ENCODE measurements at regions not wholly inside any gene's neighbourhood (a gene's known extent, or its start where the extent isn't known, plus 50 kb on each side); places are given as distances from the start of the nearest gene placed in this dataset.
"Not testable (repeated sequence)": the region's sequence is repeated elsewhere in the genome, so short reads cannot be mapped to it uniquely, and the experiment has no call there.

DNA sequence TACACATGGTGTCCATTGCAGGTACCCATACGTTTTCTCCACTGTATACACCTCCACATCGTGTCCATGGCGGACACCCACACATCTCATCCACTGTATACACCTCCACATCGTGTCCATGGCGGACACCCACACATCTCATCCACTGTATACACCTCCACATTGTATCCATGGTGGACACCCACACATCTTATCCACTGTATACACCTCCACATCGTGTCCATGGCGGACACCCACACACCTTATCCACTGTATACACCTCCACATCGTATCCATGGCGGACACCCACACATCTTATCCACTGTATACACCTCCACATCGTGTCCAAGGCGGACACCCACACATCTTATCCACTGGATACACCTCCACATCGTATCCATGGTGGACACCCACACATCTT is 50.4 kb upstream of the TTC34 start:
- not testable (repeated sequence) for DNase-seq (ENCODE audit: low read depth in 3 of 3)

DNA sequence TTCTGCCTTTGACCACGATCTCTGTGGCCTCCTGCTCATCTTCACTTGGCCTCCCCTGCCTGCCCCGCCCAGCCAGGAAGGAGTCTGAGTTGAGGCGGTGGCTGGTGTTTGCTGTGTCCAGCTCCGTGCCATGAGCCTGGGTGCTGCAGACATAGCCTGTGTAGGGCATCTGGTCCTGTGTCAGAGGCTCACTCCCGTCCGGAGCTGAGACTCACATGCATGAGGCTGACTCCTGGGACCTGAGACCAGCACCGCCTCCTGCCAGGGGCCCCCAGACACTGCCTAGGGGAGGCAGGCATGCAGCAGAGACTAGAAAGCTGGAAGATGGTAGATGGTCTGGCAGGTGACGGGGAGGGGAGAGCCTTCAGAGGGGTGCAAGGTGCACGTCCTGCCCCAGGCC is 52.2 kb upstream of the TTC34 start:
- no peak for DNase-seq (ENCODE audit: low read depth in 3 of 3)

DNA sequence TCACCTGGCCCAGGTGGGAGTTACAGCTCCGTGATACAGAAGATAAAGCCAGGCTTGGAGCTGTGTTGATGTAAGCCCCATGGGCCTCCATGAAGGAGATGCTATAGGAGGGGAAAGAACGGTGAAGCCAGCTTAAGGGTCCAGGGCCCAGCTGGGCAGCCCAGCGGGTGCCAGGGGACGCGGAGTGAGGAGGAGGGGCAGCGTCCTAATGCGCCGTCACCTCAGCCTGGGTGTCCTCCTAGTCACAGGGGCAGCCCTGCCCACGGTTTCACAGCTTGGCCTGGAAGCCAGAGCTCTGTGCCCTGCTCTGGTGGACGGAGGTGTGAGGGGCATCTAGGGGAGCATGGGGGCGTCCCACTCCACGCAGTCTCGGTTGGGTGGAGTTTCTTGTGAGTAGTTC is 52.7 kb upstream of the TTC34 start:
- no peak for DNase-seq (ENCODE audit: low read depth in 3 of 3)

DNA sequence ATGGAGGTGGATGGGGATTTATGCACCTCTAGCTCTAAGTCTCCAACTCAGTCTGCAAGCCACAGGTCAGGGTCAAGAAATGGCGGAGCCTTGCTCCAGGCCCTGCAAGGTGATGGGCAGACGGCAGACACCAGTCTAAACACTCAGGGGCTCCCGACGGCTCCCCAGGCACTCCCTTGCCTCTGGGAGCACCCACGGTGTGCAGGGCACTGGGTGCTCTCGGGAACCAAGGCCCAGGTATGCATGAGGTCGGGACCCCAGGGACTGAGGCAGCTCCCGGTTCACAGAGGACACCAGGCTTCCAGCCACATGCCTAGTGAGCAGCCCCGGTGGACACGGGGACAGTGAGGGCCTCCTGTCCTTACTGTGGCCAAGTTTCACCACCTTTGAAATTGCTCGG is 53.1 kb upstream of the TTC34 start:
- DNase-seq (ENCODE audit: low read depth in 3 of 3) = no peak

DNA sequence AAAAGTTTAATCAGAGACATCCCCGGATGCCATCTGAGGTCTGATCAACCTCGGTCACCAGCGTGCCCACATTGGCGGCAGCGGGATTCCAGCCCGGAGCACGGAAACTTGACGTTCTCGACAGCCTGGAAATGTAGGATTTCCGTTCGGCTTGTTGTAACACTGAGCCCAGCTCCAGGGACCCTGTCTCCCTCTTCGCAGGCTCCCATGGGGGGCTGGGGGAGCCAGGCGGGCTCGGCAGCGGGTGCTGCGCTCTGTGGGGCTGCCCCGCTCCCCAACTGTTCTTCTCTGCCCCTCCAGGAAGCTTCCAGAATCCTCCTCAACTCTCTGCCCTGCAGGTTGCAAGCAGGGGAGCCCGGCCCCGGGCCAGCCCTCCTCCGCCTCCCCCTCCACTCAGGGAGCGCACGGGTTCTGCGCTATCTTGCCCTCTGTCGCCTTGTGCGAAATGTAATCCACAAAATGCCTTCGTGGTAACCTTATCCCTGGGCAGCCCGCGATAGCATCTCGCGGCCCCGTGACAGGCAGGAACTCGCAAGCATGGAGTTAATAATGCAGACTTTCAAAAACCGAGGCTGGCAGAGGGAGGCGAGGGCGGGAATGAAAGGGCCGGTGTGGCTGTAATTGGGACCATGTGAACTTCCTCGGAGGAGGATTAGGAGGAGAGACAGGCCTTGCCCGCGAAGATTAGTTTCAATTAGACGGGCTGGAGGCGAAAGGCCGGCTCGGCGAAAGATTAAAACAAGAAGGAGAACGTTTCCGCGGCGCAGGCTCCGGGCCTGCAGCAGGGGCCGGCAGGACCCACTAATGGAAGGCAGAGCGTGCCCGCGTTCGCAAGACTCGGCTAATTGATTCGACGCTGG is 53.9 kb upstream of the TTC34 start:
- DNase-seq (ENCODE audit: low read depth in 3 of 3) = no peak

DNA sequence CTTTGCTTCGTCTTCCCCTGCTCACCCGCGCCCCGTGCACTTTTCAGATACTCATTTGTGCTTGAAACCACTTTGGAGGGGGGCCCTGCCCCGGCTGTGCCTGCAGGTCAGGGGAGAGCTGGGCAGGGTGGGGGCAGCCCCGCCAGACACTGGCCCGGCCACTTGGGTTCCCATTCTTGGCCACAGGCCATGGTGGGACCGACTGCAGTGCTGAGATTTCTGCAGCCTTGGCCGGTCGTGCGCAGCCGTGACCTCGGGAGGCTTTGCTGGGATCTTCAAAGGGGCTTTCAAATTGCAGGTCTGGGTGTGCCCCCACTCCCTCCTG is 54.5 kb upstream of the TTC34 start:
- no peak for DNase-seq (ENCODE audit: low read depth in 3 of 3)

DNA sequence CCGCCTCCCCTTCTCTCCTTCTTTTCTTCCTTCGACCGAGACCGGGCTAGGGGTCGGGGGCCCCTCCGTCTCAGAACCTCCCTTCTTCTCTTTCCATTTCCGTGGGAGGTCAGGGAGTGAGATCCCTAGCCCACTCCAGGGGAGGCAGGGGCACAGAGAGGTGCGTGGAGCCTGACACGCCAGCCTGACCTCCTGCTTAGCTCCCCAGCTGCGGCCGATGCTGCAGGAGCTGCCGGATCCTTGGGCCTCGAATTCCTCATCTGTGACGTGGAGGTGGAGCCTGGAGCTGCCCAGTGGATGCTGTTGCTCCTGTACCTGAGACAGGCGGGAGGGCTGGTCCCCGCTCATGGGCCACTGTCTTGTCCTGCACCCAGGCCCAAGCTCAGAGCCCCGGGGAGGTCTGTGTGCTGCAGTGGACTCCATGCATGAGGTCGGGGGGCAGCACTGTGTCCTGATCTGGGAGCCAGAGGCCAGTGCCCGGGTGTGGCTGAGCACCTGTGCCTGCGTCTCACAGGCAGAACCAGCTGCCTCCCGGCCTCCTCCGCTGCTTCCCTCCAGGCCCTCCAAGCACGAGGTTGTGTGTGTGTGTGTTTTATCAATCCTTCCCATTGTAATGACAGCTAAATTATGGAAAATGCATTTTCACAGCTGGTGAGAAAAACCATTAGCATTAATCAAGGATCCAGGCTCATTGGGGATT is 55.3 kb upstream of the TTC34 start:
- no peak for DNase-seq (ENCODE audit: low read depth in 3 of 3)

DNA sequence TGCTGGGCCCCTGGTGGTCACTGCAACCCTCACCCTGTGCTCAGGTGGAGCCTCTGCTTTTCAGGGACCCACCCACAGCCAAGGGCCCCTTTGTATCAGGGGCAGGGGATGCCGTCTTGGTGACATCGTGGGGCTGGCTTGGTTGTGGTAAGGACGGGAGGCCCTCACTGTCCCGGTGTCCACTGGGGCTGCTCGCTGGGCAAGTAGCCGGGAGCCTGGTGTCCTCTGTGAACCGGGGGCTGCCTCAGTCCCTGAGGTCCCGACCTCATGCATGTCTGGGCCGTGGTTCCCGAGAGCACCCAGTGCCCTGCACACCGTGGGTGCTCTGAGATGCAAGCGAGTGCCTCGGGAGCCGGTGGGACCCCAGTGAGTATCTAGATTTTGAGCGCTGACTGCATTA is 56.0 kb upstream of the TTC34 start:
- DNase-seq (ENCODE audit: low read depth in 3 of 3) = no peak

DNA sequence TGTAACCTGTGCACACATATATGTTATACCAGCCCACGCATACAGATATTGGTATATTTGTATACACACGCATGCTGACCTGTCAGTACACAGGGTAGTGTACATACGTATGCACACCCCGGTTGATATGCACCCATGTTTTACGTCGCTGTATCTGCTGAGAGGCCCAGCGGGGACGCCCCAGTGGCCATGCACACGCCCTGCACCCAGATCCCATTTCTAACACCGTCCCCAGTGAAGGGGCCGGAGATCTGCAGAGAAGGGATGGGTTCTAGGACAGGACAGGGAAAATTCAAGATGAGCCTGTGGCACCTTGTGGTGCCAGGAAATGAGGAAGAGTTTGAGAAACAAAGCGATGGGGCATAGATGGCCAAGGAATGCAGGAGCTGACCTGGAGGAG is 57.2 kb upstream of the TTC34 start:
- no peak for DNase-seq (ENCODE audit: low read depth in 3 of 3)

DNA sequence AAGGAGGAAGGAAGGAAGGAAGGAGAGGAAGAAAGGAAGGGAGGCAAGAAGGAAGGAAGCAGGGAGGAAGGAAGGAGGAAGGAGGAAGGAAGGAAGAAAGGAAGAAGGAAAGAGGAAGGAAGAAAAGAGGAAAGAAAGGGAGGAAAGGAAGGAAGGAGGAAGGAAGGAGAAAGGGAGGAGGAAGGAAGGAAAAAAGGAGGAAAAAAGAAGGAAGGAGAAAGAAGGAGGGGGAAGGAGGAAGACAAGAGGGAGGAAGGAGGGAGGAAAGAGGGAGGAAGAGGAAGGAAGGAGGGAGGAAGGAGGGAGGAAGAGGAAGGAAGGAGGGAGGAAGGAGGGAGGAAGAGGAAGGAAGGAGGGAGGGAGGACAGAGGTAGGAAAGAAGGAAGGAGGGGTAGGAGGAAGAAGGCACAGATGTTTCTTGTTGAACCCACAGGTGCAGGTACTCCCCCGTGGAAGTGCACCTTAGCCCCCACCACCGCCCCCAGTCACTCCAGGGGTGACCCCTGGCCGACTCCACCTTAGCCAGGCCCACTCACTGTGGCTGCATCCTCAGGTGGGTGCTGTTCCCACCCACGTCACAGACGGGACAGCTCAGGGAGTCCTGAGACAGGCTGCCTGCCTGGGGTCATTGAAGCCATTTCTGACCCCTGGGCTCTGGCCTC is 57.9 kb upstream of the TTC34 start:
- no peak for DNase-seq (ENCODE audit: low read depth in 3 of 3)

DNA sequence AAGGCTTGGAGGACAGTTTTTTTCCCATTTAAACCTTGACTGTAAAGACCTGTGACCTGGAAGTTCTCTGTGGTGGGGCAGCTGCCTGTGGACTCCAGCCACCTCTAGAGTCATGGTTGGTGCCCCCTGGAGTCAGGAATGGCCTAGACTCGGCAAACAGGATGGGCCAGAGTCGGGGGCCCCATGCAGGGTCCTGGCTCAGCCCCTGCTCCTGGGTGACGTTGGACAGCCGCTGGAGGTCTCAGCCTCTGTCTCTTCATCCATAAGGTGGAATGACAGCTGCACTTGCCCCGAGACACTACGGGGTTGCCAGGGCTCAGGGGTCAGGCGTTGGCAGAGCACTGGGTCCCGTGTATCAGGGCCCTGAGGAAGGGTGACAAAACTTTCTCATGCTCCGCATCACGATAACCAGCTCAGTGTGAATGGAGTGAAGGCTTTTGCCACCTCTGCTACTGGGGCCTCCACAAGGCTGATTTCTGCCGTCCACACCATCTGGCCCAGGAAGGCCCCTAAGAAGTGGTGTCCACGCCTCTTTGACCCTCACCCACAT is 58.5 kb upstream of the TTC34 start:
- DNase-seq (ENCODE audit: low read depth in 3 of 3) = no peak

DNA sequence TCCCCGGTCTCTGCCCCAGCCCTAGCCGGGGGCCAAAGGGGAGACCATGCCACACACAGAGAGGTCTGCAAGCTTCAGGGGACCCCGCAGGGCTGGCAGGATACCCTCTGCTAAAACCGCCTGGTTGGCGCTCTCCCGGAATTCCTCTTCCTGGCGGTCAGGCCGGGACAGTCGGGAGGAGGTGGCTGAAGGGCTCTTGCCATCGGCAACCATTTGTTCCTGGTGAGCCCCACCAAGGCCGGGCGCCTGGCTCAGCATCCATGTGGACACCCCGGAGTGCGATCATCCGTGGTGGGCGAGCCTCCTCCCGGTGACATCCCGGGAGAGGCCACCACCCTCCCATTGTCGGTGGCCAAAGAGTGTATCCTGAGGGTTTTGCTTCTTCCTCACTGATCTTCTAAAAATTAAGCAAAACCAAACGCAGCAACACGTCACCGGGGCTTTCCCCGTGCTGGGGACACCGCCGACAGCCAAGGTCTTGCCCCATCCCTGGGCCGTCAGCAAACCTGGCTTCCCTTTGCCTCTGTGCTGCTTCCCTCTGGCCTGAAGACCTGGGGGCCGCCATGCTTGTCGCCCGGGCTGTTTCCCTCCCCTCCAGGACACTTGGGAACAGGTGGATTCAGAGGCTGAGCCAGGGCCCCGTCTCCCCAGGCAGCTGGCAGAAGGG is 59.1 kb upstream of the TTC34 start:
- no peak for DNase-seq (ENCODE audit: low read depth in 3 of 3)

DNA sequence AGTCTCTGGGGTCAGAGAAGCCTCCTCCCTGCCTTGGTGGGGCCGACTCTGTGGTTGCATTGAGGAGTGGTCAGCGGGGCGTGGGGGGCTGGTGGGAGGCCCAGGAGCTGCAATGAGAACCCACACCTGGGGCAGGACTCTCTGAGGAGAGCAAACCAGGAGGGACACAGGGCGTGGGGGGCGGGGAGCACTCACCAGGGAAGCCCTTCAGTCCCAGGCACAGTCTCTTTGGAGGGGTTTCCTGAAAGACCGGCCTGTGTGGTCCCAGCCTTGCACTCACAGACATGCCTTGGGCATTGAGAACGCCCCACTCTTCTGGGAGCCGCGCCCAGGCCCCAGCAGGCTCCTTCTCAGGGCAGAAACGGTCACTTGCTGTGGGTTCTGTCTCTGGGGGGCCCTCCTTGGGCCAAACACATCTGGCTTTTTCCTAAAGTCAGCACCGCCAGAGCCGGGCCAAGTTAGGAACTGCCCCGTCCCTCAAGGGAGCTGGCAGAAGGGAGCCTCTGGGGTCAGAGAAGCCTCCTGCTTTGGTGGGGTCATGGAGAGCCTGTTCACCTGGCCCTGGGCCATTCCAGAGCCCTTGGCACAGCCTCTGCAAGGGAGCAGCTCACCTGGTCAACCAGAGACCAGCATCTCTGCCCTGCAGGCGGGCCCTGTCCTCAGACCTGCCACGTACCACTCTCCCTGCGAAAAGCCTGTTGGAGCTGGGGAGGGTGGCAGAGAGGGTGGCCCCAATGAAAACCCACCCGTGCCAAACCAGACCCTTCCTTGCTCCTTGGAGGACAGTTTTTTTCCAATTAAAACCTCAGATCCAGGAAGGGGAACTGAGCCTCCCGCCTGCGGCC is 59.9 kb upstream of the TTC34 start:
- DNase-seq (ENCODE audit: low read depth in 3 of 3) = no peak

DNA sequence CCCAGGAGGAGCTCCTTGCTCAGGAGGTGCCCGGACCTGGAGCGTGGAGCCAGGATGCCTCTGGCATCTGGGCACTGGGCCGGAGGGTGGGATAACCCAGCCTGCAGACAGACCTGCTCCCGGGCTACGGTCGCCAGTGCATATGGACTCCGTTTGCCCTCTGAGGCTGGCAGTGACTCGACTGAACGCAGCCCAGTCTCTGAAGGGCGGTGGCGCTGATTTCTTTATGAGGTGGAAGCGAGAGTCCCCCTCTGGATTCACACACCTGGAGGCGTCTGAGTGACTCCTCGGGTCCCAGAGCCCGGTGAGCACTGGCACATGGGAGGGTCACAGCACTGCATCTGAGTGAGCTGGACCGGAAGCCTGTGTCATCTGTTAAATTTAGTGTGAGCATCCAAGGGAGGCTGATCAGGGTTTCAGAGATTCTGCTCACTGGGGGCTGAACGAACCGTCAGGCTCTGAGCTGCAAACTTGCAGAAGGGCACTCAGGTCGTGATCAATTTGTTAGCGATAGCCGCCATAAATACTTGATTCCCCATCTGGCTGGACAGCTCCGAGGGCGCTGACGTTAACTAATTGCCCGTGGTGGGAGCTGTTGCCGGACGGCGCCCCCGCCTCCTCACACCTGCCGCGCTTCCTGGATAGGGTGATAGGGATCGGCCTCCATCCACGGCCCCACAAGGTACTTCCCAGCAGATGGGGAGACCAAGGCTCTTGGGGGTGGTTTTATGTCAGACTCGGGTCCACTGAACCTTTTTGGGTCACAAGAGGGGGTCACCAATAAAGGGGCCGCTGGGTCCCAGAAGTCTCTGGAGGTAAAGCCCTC is 60.7 kb upstream of the TTC34 start:
- no peak for DNase-seq (ENCODE audit: low read depth in 3 of 3)

DNA sequence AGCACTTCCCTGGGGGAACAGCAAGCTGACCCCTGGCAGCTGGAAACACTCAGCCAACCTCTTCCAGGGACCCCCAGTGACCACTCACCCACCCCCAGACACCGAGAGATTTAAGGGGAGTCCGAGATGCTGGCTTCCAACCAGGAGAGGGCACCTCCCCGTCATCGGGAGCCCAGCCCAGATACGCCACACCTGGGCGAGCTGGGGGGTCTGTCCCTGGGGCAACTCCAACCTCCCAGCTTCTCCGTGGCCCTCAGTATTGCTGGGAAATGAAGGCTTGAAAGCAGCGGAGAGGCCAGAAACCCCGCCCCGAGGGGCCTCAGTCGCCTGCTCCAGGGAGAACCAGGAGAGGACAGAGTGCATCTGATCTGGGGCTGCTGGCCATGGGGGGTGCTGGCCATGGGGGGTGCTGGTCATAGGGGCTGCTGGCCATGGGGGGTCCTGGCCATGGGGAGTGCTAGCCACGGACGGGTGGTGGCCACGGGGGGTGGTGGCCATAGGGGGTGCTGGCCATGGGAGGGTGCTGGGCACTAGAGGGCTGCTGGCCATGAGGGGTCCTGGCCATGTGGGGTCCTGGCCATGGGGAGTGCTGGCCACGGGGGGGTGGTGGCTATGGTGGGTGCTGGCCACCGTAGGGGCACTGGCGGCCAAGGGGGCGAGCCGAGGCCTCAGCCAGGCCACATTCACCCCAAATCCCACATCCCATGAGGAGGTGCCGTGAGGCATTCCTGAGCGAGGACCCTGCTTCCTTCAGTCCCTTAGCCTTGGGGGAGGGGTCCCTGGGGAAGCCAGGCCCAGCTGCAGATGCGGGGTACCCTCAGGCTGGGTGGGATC is 61.5 kb upstream of the TTC34 start:
- DNase-seq (ENCODE audit: low read depth in 3 of 3) = no peak

DNA sequence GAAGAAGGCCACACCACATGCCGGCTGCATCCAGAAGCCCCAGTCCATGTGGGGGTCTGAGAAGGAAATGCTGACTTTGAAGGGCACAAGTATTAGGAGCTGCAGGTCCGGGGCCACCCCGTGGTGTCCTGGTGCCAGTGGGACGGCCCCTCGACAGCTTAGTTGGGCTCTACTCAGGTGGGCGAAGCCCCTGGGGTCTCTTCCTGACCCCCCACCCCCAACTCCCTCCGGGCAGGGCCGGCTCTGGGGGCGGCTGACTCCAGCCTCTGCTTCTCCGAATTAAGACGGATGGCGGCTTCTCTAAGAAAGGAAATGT is 62.1 kb upstream of the TTC34 start:
- DNase-seq (ENCODE audit: low read depth in 3 of 3) = no peak

DNA sequence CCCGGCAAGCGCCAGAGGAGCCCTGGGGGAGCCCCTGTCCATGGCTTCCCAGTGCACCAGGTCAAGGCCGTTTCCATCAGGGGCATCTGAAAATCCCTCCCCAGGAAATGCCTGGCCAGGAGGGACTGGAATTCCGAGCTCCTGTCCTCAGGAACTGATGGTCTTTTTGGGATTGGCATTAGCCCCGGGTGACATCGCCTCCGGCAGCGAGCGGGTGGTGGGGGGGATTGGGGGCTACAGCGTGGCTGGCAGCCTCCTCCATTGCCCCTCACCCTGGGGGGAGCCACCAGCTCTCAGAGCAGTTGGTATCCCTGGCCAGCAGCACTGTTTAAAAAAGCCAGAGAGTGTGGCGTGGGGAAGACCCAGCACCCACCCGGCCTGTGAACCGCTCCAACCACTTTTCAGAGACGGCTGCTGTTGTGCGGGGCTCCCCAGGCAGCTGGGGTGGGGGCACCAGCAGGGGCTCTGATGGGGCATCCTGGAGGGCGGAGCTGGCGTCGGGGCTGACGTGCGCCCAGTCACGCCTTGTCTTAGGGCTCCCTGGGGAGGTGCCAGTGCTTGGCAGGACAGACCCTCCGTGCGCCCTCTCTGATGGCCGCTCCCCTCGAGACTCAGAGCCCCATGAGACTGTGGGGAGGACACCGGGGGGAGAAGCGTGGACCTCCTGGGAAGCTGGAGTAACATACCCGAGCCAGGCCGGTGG is 62.9 kb upstream of the TTC34 start:
- no peak for DNase-seq (ENCODE audit: low read depth in 3 of 3)

DNA sequence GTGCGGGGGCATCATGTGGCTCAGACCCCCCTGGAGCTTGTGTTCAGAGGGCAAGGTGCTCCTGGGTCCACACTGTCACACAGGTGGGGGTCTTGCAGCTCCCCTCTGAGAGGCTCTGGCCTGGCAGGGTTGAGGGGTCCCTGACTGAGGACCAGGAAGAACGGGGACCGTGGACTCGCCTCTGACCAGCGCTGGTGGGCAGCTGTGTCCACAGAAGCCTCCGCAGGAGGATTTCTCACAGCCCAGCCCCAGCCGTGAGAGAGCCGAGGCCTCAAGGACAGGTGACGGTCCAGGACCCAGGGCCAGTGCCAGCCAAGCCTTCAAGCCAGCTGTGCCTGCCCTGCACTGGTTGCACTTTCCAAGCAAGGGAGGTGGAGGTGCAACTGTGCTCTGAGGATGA is 63.5 kb upstream of the TTC34 start:
- DNase-seq (ENCODE audit: low read depth in 3 of 3) = no peak
